ENCODE measurements at regions not wholly inside any gene's neighbourhood (a gene's known extent, or its start where the extent isn't known, plus 50 kb on each side); places are given as distances from the start of the nearest gene placed in this dataset.

GRCh38 chr15:48066456-48066855 lies 54.3 kb upstream of the SLC24A5 start:
- TF ChIP-seq CTCF (conservative IDR thresholded peaks at IDR 0.05; ENCODE audit: low read length) (no peak), EZH2phosphoT487 (IDR thresholded peaks at IDR 0.05; ENCODE audit: borderline replicate concordance, low read depth, low read length) (no peak)

All from OCI-LY7 (cell line).